GM12872 (cell line): ENCODE measurements at regions not wholly inside any gene's neighbourhood (a gene's known extent, or its start where the extent isn't known, plus 50 kb on each side); places are given as distances from the start of the nearest gene placed in this dataset.

Experiments used
- TF ChIP-seq, protein P1 (sequence below): IDR thresholded peaks from 3 replicates; pipeline ENCODE4 v1.5.1; 2011; ENCODE audit warnings: low read depth, mild to moderate bottlenecking, low read length, moderate library complexity; ENCODE audit not compliant: insufficient read depth

DNA sequence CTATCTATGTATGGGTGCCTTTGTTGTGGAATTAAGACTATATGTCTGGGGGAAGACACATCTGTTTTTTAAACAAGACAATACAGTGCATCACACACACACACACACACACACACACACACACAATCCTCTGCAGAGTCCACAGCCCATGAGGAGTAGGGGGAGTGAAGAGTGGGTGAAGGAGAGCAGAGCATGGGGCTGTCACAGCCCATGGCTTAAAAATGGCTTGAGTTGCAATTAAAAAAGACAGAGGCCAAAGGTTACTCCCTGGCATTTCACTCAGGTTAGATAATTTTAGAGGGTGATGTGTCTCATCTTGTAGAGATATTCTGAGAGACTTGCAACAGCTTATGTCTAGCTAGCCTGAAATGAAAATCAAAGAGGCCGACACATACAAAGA is 176.5 kb upstream of the PLXNA2 start:
- TF ChIP-seq, protein P1, sequence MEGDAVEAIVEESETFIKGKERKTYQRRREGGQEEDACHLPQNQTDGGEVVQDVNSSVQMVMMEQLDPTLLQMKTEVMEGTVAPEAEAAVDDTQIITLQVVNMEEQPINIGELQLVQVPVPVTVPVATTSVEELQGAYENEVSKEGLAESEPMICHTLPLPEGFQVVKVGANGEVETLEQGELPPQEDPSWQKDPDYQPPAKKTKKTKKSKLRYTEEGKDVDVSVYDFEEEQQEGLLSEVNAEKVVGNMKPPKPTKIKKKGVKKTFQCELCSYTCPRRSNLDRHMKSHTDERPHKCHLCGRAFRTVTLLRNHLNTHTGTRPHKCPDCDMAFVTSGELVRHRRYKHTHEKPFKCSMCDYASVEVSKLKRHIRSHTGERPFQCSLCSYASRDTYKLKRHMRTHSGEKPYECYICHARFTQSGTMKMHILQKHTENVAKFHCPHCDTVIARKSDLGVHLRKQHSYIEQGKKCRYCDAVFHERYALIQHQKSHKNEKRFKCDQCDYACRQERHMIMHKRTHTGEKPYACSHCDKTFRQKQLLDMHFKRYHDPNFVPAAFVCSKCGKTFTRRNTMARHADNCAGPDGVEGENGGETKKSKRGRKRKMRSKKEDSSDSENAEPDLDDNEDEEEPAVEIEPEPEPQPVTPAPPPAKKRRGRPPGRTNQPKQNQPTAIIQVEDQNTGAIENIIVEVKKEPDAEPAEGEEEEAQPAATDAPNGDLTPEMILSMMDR, result no peak

DNA sequence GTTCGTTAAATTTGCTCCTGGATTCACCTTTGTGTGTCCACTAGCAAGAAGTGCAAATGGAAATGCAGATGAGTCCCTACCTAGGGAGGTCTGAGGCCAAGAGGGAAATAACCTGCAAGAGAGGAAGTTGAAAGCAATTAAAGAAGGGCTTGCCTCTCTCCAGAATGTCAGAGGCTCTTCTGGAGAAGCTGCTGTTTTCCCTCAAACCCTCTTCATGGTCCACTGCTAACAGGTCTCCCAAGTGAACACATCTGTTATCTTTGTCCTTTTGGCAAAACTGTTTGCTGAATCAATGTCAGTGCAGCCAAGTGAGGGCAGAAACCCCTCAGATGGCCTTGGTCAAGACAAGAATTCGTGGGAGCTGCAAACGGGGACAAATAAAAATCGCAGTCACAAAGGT is 177.3 kb upstream of the PLXNA2 start:
- TF ChIP-seq, protein P1, result no peak

DNA sequence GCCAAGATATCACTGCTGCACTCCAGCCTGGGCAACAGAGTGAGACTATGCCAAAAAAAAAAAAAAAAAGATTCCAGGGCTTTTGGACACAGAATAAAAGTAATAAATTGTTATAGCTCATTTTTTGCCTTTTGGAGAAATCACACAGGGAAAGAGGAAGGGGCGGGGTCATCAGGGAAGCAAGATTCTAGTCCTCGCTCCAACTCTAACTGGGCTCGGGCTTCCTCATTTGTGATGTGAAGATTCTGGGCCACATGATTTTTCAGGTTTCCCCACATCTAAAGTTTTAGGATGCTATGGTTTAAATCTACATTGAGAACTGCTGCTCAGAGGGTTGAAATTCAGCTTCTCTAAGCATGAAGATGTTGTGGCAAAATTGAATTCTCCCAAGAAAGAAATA is 179.3 kb upstream of the PLXNA2 start:
- TF ChIP-seq, protein P1, result no peak

DNA sequence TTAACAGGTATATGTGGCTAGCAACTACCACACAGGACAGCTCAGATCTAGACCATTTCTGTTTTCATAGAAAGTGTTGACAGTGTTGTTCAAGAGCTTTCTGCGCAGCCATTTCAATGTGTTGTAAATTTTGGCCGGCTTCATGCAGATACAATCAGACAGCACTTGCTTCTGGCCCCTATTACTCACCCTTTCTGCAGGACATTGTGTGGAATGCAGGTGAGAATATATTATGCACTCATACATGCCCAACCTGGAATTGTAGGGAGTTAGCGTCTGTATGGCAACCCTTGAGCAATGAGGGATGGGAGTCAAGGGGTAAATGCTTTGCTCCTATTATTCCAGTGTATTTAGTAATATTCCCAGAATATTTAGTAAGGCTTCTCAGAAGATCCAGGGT is 180.9 kb upstream of the PLXNA2 start:
- TF ChIP-seq, protein P1, result no peak

DNA sequence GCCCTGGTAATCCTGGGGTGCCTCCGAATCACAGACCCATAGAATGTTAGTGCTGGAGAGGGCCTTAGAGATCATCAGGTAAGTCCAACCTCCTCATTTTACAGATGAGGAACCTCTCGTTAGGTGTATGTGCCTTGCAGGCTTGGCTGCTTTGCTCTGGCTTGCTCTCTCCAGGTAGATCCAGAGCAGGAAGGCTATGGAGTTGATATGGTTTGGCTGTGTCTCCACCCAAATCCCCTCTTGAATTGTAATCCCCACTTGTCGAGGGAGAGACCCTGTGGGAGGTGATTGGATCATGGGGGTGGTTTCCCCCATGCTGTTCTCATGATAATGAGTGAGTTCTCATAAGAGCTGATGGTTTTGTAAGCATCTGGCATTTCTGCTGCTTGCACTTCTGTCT is 186.0 kb upstream of the PLXNA2 start:
- TF ChIP-seq, protein P1, result no peak

DNA sequence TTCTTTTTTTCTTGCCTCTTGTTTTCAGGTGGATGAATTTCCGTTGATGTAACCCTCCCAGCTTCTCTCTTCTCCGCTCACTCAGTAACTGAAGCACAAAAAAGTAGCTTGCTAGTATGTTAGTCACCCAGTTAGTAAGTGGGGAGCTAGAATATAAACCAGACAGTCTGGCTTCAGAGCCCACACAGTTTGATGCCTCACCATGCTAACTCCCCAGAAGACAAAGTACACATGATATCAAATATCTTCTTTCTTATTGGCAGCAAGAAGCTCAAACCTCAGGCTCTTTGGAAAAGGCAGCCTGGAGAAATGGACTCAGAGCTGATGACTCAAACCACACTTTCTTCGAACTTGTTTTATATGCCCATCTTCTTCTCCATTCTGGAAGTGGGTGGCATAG is 187.5 kb upstream of the PLXNA2 start:
- TF ChIP-seq, protein P1, result no peak

DNA sequence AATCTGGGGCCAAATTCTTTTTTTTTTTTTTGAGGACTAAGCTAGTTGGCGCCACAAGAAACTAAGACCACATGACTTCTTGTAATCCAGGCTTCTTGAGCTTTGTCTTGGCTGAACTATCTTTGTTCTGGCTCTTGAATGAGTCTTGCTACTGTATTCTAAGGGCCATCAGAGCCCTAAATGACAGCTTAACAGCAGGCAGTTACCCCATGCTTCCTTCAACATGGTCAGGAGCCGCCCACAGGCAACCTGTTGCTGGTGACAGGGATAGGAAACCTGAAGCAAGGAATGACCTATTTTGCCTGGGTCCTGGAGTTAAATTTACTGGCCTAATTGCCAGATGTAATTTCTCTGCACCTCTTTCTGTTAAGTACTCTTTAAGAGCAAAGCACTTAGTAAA is 188.2 kb upstream of the PLXNA2 start:
- TF ChIP-seq, protein P1, result no peak

DNA sequence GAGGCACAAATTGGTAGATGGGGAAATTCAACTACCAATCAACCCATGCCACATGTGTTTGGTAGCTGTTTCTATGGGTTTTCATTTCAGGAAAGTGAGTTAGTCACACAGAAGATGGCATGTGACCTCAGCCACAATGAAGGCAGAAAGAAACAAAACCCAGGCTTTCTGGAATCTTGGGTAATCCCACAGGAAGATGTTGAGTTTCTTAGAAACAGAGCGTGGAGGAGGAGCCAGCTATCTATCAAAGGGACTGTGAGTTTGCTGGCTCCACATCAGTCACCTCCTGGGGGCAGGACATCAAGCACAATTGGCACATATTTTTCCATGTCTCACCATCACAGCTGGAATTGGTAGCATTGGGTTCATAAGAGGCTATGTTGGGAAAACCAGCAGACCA is 188.9 kb upstream of the PLXNA2 start:
- TF ChIP-seq, protein P1, result no peak
